CD4-positive, alpha-beta T cell treated with Interferon alpha-2 for 1 hour (primary cell): ENCODE measurements at regions not wholly inside any gene's neighbourhood (a gene's known extent, or its start where the extent isn't known, plus 50 kb on each side); places are given as distances from the start of the nearest gene placed in this dataset.

ENCODE experiments used
- DNase-seq, 2 donors: peaks; one replicate each; pipeline ENCODE4 v3.0.0-alpha.2; 2020 to 2022

DNA sequence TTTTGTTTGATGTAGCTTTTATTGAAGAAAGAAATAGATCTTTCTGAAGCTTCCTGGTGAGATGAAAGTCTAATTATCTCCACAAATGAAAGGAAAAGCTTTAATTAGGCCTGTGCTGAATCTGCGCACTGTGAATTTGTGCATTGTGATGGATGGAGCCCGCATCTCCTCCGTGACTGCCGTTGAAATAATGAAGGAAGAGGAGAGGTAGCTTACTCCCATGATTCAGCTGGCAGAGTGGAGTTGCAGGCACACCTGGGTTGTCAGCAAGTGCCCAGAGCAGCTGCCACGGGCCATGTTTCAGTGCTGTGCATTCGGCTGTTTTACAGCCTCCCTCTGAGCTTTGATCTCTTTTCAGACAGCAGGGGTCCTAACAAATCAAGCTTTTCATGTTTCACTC, 735.3 kb upstream of the TENM3 start:
- no peak for DNase-seq

DNA sequence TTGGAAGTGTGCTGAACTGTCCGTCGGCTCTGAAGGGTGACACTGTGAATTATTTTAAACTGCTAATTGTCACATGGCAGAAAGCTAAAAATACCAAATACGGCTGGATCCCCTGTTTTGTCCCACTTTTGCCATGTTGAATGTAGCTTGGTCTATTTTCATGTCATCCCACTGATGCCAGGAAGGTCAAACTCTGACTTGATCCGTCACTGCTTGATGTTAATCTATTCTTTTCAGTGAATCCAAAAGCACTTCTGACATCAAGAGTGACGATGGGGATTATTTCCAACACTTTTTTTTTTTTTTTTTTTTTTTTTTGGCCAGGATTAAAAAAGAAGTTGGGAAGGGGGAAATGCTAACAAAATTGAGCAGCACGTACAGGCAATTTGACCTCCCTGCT, 734.6 kb upstream of the TENM3 start:
- DNase-seq: no peak

DNA sequence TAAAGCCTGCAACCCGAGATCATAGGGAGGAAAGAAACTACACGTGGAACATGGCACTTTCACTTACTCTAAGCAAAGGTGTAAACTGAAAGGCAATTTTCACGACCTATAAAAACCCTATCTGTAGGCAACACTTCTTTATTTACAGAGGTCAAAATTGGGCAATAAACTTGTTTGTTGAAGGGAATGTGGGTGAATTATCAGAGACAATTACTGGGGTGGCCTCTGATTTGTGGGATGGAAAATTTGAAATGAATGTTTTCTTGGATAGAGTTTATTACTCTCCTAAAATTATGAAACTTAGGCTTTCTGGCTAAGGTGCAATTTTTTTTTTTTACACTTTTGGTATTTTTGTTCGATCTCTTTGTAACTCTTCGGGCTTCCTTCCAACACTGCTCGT, 734.1 kb upstream of the TENM3 start:
- DNase-seq: no peak

GRCh38 chr4:181517491-181517890, 725.7 kb upstream of the TENM3 start:
- DNase-seq: no peak

DNA sequence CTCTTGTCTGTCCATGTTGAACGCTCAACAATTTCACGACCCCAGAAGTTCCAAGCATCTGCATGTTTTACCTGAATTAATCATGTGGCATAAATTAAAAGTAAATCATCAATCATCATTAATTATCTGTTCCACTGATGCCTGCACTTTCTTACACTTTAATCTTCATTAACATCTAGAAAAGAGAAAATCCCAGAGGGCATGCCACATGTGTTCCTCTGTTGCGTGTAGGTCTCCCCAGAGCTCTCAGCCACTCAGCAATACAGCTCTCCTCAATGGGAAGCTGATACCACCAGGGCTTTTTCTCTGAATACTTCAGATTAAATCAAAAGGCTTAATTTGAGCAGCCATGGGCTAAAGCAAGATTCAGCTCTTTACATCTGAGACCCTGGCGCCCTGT, 722.4 kb upstream of the TENM3 start:
- DNase-seq: no peak

DNA sequence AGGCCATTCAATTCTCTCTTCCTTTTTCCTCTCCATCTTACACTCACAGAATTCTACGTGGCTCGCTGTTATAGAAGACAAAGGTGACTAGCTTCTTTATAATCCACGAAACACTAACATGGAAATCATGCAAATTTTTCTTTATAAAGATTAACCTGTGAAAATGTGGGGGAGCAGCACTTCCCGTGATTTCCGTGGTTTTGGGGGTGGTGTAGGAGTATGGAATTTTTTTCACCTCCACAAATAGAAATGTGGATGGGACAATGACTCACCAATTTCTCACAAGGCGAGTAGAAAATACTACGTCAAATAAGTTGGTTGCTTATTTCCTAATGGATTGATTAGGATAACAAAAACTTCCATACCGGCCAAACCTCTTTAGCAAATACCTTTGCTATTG, 719.2 kb upstream of the TENM3 start:
- DNase-seq: no peak

- no peak for DNase-seq
Observed at GRCh38 chr4:181524499-181524898, 718.7 kb upstream of the TENM3 start.

GRCh38 chr4:181525634-181526033, 717.6 kb upstream of the TENM3 start:
- DNase-seq: no peak

GRCh38 chr4:181528570-181529184, 714.5 kb upstream of the TENM3 start:
- peak in 1 of 2 donors; percentile 1 for DNase-seq

- no peak for DNase-seq
Observed at GRCh38 chr4:181529537-181529936, 713.7 kb upstream of the TENM3 start.

GRCh38 chr4:181536196-181536746, 706.9 kb upstream of the TENM3 start:
- DNase-seq: no peak

DNA sequence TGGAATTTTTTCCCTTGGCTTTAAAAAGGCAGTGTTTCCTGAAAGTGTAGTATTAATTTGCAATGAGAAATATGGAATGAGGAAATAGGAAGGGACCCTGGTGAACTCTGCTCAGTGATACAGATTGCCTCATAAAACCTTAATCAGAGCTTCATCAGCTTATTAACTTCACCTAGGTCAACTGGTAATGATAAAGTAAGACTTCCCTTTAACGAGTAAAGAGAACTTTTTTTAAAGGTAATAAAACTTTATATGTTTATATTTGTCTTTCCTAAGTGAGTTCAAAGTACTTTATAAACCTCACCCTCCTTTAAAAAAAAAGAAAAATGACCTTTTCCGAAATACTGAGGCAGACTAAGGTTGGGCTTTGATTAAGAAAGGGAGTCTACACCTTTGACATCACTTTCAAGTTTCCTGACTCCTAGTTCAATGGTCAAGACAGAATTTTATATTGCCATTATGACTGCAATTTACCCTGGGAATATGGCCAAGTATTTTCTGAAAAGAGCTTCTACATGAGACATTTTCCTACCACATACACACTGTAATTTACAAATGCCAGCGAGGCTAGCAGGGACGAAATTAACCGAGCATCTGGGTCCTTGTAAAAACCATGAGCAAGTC, 706.3 kb upstream of the TENM3 start:
- no peak for DNase-seq

DNA sequence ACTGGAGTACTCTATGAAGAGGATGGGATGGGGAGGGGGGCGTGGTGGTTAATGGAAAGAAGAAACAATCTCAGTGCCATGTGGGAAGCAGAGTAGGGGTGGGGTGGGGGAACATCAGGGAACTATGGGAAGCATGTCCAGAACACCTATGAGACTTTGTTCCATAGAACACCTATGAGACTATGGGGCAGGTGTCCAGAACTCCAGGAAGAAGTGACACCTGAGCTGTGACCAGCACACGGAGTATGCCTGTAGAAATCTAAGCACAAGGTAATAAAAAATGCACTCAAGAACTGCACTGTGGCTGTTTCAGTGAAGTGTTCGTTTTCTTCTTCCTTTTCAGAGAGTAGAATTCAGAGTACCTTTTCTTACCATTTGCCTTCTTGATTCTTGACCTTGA, 704.8 kb upstream of the TENM3 start:
- no peak for DNase-seq

DNA sequence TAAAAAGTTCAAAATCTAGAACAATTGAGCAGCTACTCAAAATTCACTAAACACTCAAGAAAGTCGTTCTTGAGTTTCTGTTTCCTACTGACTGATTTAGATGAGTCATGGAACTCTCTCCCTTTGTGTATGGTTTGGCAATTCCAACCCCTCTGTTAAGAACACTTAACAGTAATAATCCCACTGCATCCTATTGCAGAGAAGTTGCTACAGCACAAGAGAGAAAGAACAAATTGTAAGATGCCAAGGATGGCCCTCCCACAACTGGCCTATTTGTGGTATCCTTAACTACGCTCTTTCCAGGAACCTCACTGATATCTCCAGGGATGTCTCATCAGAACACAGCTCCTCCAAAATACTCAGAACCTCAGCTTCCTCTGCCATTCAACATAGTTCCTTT, 701.8 kb upstream of the TENM3 start:
- no peak for DNase-seq

DNA sequence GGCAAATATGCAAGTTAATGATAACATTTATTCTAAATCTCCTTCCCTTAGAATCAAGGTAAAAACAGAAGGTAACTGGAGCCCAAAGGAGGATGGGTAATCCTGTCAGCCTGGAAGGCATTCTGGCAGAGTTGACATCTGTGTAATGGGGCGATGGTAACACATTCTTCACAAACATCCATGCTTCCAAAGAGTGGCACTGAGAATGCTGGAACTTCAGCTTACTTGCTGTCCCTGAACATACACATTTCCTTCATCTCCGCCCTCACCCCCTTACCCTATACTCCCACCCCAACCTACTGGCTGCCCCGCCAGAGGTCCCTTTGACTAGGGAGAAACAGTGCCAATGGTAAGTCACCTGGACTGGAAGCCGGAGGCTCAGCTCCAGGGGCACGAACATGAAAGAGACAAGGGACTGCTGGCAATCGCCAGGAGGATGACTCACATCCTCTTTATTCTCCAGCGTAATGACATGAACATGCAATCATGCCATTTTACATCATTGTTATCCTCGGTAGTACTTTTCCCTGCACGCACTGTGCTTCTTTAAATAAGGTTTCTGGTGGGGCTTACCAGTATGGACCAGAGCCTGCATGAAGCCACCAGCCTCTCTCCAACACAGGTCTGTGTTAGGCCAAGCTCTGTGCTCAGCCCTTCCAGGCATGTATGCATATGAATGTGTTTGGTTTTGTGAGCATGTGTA, 694.2 kb upstream of the TENM3 start:
- no peak for DNase-seq

- DNase-seq: no peak
Observed at GRCh38 chr4:181549576-181550188, 693.5 kb upstream of the TENM3 start.

- no peak for DNase-seq
Observed at GRCh38 chr4:181550381-181550780, 692.8 kb upstream of the TENM3 start.

DNA sequence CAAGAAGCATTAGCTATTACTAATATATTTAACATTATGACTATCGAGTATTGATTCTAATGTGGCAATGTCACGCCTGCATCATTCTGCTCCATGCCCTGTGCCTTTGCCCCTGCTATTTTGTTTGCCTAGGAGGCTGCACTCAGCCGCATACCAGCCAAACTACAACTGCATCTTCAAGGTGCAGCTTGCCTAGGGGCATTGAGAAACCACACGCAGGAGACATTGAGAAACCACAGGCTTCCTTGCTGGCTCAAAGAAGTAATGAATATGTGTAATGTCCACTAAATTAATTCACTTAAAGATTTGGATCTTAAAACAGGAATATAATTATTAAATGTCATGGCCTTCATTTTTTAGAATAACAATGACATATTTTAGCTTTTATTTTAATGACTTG, 683.6 kb upstream of the TENM3 start:
- DNase-seq: no peak

- no peak for DNase-seq
Observed at GRCh38 chr4:181562399-181562798, 680.8 kb upstream of the TENM3 start.

DNA sequence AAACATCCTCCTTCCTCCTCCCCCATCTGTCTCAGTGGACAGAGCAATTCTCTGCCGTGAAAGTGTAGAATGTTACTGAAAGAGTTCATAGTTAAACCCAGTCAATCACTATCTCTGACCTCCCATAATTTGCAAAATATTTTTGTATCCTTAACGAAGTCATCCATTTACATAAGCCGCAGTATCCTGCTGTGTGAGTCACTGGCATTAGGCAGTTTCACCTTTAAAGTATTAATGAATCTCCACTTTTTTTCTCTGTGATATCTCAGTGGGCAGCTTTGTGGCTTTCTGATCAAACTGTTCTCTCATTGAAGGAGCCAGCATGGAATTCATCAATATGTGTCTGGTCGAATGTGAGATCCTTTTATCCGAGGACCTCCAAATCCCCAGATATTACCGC, 678.6 kb upstream of the TENM3 start:
- no peak for DNase-seq

- no peak for DNase-seq
Observed at GRCh38 chr4:181566490-181566889, 676.7 kb upstream of the TENM3 start.

- DNase-seq: no peak
Observed at GRCh38 chr4:181569553-181569952, 673.6 kb upstream of the TENM3 start.

DNA sequence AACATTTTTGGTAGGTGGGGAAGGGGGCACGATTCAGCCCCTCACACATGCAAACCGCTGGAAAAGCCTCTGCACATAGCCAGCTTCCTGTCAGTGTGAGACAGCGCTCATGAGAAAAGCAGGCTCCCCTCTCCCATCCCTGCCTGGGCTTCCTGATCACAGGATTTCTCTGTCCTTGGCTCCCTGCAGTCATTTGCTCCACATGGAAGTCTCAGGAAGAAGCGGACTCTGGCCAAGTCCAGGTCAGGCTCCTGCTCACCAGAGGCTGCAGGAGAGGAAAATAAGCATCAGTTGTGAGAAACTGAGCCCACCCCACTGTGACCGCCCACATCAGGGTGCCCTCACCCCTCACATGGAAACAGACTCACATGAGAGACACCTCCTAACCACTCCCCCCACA, 664.3 kb upstream of the TENM3 start:
- no peak for DNase-seq

- DNase-seq: no peak
Observed at GRCh38 chr4:181579486-181579885, 663.7 kb upstream of the TENM3 start.
